AG09319 (cell line): ENCODE measurements at regions not wholly inside any gene's neighbourhood (a gene's known extent, or its start where the extent isn't known, plus 50 kb on each side); places are given as distances from the start of the nearest gene placed in this dataset.

Experiments used
- DNase-seq: peaks from one replicate; pipeline ENCODE4 v3.0.0-alpha.2; 2010; ENCODE audit warnings: low read depth; ENCODE audit errors: extremely low read depth
- CTCF ChIP-seq: IDR thresholded peaks from 2 replicates; pipeline ENCODE4 v1.5.1; 2011; ENCODE audit warnings: low read depth, mild to moderate bottlenecking, inconsistent platforms, low read length, moderate library complexity

DNA sequence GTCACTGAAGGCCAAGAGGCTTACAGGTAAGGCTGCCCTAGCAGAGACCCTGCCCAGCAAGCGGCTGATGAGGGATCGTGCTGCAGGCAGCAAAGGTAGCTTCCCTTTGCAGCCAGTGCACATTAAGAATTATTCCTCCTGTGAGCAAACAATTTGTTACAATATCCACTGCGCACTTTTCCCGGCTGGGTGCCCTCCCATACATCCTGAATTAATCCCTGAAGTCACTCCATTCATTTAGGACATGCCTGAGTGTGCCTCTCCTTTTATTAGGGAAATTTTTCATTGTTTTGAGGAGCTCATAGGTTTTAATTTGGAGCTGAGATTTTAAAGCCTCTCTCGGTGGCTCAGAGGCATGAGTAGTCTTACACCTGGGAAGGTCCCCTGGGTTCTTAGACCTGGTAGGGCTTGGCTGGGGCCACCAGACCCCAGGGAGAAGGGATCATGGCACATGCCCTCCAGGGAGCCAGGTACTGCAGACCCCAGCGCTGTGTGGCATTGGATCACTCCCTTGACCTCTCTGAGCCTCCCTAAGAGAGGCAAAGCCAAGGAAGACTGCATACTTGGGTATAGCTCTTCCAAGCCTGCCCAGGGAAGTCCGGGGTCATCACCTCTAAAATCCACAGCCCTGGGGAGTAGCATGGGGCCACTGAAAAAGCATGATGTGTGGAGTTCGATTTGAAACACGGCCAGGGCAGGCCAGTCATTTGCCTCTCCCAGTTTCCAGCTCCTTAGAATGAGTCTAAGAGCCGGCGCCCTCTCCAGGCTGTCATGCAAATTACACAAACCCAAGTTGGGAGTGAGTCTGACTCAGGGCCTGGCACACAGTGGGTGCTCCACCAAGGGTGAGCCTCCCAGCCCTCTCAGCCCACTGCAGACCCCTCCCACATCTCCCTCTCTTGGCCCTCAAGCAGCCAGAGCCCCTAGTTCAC lies 151.9 kb upstream of the LINGO1 start:
- DNase-seq = no peak
- TF ChIP-seq CTCF = peak; percentile 29

GRCh38 chr15:77783636-77784035 lies 150.9 kb upstream of the LINGO1 start:
- no peak for TF ChIP-seq CTCF

GRCh38 chr15:77782691-77783090 lies 150.0 kb upstream of the LINGO1 start:
- TF ChIP-seq CTCF = no peak
- no peak for DNase-seq

More at GRCh38 chr15:77783636-77784035, 150.9 kb upstream of the LINGO1 start:
- no peak for DNase-seq

GRCh38 chr15:77781946-77782240 lies 149.2 kb upstream of the LINGO1 start:
- TF ChIP-seq CTCF = no peak

DNA sequence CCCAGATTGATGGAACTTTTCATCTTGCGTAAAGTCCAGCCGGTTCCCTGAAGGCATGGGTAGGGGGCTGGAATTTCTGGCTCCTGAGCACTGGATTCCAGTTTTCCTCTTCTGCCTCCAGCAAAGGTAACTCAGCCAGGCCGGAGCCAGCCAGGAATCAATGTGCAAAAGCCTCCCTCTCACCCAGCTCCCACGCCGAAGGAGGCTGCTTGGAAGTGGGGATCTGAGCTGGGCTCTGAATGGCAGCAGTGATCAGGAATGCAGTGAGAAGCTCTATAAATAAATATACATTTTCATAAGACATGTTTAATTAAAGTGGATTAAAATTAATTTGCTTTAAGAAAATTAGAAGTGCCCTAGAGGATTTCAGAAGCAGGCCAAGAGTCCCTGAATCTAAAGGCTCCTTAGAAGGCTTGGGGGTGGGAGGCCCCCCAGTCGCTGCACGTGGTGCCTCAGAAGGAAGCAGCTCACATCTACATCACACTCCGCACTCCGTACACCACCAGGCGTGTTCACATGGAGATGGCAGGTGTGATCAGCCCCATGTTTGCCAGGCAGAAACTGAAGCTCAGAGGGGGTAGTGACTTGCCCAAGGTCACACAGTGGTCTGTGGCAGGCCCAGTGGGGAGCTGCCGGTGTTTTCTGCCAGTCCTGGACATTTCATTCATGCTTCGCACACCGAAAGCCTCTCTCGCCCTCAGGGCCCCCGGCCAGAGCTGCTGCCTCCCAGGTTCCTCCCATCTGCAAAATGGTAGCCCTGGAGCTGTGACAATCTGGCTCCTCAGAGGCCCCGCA lies 148.6 kb upstream of the LINGO1 start:
- no peak for DNase-seq
- no peak for TF ChIP-seq CTCF

More at GRCh38 chr15:77781946-77782240, 149.2 kb upstream of the LINGO1 start:
- no peak for DNase-seq

DNA sequence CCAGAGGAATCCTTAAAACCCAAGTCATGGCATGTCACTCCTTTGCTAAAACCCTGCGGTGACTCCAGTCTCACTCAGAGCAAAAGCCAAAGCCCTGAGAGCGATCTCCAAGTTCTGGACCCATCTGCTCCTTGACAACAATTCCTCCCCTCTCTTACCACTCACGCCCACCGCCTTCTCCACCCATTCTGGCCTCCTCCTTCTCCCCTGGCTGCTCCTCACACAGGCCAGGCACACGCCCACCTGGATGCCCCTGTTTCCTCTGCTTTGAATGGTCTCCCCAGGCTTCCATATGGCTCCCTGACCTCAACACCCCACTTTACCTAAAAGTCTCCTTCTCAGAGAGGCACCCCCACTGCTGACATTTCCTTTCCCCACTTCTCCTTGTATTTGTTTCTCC lies 146.1 kb upstream of the LINGO1 start:
- no peak for DNase-seq
- TF ChIP-seq CTCF = no peak

- no peak for TF ChIP-seq CTCF
- no peak for DNase-seq
Measured at GRCh38 chr15:77775837-77776236, 143.1 kb upstream of the LINGO1 start.
